ENCODE measurements at regions not wholly inside any gene's neighbourhood (a gene's known extent, or its start where the extent isn't known, plus 50 kb on each side); places are given as distances from the start of the nearest gene placed in this dataset.
A peak's percentile ranks its signal among the peaks of the same experiment; 100 is the strongest.

DNA sequence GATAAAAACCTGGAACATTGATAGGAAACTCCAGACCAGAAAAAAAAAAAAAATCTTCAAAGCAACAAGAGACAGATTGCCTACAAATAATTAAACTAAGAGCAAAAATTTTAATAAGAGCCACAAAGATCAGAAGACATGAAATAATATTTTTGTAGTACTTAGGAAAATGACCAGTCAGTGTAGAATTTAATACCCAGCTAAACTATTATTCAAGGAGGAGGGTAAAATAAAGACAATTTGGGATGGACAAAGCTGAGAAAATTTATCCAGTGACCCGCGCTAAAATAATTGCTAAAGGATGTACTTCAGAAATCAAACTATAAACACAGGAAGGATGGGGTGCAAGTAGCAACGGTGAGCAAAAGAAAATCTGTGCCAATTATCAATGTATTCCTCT is 133.2 kb downstream of the AQP9 start:
- DNase-seq = no peak

DNA sequence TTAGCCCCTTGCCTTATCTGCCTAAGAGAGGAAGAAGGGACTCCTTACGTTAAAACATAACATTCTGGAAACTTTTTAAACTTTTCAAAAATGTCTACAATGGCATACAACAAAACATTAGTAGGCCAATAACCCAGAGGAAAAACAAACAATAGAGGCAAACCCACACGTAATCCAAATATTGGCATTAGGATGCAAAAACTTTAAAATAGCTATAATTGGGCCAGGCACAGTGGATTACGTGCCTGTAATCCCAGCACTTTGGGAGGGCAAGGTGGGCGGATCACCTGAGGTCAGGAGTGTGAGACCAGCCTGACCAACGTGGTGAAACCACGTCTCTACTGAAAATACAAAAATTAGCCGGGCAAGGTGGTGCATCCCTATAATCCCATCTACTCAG is 134.9 kb downstream of the AQP9 start:
- DNase-seq = no peak

DNA sequence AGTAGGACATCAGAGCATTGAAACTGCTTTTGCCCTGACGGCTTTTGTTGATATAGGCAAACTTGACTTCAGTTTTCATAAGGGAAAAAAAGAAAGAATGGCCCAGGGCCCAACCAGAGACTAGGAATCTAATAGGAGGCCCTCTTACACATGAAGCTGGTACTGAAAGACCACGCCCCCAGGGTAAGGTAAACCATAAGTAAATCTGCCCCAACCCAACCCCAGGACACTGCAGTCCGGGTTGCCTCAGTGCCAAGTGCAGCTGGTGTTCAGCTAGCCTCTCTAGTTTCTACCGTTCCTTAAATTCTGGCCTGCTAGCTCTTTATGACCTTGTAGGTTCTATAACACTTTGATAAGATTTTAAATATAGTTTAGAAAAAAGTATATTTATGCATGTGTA is 136.7 kb downstream of the AQP9 start:
- DNase-seq = no peak

DNA sequence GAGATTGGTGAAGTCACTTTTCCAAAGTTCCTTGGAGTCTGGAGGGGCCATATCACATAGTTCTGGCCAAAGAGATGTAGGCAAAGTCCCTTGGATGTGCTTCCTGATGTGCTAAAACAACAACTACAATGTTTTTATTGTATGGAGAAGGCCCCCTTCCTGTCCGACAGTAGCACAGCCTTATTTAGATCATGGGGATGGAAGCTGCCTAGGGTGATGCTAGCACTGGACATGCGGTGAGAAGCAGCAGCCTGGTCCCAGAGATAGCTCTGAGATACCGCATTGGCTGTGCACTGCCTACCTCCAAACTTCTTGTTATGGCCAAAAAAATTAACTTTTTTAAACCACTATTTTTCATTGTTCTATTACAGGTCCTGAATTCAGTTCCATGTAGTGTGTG is 137.6 kb downstream of the AQP9 start:
- DNase-seq = no peak

DNA sequence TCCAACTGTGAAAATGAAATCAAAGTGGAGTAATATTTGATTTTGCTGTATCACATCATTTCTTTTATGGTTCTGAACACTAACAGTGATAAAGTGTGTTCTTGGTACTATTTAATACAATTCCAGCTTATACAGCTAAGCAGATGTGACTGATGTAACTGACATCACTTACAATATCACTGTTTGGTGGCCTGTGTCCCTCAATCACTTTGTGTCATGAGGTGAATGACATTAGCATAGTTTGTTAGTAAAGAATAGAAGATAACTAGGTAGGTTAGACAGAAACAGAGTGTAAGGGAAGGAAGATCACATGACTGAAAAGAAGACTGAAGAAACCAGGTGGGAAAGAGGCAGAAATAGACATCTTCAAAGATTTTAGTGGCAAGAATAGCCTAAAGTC is 138.7 kb downstream of the AQP9 start:
- DNase-seq = no peak

DNA sequence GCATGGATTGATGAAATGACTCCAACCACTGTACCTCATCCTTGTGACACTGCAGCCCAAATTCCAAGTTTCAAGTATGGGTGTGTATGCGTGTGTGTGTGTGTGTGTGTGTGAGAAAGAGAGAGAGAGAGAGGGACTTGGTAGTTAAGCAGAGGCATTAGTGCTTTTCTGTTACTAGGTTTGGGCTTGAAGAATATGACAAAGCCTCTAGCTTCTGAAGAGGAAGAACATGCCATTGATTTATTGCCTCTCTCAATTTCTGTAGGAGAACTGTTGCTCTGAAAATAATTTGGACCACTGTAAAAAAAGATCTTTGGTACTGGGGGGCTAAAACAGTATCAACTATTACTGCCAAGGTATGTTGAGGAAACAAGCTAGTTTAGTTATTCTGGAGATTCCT is 139.2 kb downstream of the AQP9 start:
- no peak for DNase-seq

DNA sequence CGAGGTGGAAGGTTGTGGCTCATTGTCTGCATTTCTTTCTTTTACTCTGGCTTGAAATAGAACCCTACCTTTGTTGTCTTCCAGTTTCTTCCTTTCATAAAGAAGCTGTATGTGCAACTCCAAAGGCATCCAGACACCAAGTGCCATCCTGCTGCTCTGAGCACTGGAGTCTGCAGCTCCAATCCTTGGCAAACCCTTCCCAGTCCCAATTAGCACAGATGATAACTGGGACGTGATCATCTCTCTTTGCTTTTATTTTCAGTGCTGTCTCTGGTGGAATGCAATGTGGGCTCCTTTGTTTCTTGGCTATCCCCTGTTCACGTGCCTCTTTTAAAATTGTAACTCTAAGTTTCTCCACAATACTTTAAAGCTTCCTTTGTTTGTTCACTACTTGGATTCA is 140.9 kb downstream of the AQP9 start:
- no peak for DNase-seq

DNA sequence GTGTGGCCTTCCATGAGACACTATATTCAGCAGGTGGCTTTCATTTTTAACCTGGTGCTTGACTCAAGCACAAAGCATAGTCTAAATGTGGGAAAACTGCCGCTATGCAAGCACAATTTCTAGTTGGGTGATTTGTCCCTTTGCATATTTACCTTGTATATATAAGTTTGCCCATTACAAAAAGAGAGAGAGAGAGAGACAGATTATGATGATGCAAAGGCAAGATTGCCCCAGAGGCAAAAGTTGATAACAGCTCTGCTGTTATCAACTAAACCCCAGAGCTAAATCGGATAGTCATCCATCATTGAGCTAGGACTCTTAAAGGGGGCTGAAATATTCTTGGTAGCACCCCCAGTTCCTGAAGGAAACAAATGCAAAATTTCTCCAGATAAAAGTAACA is 141.5 kb downstream of the AQP9 start:
- DNase-seq = no peak

DNA sequence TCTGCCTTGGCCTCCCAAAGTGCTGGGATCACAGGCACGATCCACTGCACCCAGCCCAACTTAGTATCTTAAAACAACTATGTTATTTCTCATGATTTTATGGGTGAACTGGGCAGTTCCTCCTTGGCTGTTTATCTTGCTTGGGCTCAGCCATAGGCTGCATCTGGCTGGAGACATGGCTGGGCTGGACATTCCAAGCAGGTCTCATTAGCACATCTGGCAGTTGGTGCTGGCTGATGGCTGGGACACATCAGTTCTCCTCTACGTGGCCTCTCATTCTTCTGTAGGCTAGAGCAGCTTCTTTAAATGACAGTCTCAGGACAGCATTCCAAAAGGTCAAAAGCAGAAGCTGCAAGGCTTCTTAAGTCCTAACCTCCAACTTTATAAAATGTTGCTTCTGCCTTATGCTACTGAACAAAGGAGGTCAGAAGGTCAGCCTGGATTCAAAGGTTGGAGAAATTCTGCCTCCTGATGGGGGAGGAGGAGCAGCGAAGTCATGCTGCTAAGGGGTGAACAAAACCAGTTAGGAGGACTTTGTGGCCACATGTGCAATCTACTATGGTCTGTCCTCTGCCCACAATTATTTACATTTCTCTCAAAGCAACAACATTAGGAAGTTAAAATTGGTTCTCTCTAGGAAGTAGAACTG is 144.0 kb downstream of the AQP9 start:
- DNase-seq = no peak

DNA sequence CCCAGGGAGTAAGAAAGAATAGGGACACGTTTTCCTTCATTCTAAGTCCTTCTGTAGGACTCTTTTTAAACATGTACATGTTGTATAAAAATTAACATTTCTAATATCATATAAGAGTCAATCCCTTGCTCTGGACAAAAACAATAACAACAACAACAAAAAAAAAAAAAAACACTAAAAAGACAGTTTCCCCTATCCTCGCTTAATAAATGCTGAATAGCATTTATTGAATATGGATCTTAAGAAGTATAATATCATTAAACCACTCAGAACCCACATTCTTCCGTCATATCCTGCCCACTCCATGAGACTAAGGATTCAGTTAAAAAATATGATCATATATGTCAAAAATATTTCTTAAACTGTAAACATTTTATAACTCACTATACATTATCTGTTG is 145.1 kb downstream of the AQP9 start:
- DNase-seq = no peak

DNA sequence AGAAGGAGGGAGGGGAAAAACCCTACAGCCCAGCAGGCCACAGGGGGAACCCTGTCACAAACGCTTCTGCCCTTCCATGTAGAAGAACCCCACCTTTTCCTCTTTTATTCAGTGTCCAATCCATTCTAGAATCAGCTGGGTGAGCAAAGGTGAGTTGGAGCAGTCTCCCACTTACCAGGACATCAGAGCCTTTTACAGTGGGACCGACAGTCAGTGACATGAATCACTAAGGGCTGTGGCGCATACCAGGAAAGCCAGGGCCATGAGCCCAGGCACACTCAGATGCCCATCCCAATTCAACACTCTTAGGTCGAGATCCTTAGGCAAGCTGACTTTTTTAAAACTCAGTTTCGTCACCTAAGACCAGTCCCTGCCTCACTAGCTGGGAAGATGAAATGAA is 146.1 kb downstream of the AQP9 start:
- no peak for DNase-seq

DNA sequence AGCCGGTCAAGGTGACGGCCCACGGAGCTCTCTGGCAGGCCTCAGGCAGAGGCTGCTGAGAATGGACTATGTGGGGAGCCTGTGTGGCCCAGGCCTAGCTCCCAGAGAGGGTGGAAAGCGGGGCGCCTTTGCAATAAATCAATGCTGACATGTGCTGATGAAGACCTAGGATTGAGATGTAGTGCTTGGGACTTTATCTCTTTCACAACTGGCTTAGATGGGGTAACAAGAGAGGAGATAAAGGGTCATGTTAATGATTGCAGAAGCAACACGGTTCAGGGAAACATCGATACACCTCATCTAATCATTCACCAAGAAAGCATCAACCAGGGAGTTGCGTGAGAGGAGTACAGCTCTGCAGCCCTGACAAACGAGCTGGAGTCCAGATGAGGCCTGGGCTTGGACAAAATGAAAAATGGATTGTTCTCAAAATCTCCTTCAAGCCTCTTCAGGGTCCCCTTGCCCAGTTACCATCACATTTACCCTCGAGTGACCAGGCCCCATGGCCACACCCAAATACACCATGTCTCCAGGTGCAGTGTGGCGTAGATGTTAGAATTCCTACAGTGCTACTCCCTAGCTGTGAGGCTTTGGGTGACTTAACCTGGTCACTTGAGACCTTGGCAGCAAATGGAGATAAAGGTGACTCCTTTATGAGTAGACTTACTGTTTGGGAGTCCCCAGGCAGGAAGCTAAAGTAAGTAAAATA is 146.4 kb upstream of the LIPC start:
- DNase-seq = no peak

DNA sequence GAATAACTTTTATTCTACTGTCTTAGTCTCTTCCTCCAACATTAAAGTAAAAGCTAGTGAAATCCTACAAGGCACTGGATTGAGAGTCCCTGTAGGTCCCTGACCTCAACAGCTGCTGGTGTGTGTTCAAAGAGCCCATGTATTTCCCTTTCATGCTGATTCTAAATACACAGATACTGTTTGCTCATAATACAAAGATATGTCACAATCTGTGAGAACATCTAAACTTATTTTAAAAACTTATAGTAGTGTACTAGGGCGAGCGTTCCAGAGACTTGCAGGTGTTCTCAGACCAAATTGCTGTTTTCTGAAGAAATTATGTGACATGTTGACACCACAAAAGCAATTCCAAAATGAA is 145.9 kb upstream of the LIPC start:
- no peak for DNase-seq

DNA sequence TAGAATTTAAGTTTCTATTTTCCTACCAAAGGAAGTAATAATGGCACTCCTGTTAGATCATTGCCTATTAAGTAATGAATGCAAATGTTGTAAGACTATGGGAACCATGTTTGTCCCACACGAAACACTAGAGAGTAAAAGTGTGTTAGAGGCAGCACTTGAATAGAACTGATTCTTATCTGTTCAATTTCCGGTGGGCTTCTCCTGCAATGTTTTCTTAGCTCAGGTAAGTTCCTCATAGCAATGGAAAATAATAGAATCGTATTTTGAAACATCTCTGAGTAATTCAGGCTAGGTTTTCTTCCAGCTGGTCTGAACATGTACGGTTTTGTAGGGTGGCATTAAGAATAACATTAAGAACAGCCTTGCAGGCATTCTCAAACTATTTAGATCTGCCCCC is 145.3 kb upstream of the LIPC start:
- DNase-seq = no peak

DNA sequence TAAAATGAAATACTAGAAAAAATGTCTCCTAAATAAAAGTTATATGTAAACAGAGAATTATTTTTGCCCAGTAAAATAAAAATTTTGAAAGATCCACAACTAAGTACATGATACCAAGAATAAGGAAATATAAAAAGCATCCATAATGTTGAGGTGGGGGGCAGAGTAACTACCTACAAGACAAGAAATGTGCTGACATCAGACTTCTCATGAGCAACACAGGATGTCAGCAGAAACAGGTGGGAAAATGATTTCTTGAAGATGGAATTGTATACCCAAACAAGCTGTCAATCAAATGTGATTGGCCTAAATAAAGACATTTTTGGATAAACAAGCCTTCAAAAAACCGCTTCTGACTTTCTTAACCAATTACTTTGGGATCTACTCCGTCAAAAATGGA is 143.9 kb upstream of the LIPC start:
- no peak for DNase-seq

DNA sequence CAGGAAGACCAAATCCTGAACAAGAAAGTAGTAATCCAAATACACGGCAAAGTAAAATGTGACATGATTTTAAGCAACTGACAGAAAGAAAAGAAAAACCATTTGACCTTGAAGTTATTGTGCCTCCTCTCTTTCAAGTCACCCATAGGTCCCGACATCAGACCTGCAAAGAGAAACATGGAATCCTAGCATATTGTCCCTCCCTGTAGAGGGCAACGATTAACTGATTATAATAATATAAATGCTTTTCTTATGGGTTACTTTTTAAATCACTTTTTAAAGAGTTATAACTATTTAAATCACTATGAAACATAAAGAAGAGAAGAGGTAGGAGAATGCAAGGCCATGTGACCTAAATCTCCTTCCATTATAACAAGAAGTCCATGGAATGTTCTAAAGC is 143.2 kb upstream of the LIPC start:
- DNase-seq = no peak

DNA sequence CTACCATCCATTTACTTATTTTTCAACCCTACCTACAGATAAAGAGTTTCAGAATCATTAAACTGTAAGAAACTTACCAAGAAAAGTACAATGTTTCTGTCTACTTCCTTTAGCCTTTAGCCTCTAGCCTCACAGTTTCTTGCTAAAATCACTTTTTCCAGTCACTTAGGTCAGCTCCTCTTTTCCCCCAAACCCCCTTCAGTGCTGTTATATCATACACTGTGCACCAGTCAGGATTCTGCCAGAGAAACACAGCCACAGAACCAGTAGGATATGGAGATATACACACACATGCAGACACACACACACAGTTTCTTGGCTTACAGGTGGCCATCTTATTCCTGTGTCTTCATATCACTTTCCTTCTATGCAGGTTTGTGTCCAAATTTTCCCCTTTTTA is 139.9 kb upstream of the LIPC start:
- no peak for DNase-seq

DNA sequence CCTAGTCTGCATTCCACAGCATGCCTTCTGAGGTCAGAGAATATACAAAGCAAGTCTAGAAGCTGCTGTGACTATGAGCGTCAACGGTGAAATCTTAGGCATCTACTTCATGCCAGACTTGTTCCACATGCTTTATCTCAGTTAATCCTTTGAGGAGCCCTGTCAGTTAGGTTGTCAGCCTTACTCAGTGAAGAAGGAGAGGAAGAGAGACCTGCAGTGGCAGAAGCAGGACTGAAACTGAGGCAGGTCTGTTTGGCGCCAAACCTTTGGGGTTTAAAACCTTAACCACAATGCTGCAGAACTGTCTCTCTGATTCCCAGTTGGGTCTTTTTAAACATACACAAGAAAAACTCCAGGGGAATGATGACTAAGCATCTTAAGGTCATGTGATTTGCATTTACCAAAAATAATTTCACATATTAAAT is 139.0 kb upstream of the LIPC start:
- DNase-seq = no peak

DNA sequence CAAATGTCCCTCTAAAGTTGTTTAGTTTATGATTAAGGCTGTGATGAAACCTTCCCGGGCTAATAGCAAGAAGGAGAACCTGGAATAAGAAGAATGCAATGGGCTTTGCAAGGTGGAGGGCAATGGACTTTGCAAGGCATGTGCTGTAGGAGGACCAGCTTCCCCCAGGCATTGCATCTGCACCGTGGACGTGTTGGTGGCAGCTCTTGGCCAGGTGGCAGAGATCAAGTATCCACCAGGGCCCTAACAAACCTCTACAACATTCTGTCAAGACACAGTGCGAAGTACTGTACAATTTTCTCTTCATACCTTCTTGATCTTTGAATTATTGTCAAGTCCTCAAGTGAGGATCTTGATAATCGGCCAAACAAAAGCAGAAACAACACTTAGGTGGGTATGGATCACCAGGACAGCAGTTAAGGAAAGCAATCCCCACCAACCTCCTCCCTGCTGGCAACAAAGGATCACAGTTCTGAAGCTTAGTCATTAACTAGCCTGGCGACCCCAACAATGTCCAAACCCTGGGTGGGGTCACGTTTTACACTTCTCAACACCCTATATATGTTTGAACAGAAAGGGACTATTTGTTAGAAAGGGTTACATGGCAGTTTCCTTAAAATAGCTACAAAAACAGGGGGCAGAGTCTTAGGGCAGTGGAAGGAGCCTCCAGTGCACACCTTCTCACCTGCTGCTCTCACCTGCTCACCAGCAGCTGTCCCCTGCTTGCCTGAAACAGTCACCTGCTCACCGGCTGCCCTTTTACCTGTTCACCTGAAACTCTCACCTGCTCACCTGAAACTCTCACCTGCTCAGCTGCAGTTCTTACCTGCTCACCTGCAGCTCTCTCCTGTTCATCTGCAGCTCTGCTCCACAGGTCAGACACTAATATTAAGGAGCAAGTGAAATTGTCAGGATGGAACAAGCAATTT is 137.9 kb upstream of the LIPC start:
- peak; percentile 74 for DNase-seq

DNA sequence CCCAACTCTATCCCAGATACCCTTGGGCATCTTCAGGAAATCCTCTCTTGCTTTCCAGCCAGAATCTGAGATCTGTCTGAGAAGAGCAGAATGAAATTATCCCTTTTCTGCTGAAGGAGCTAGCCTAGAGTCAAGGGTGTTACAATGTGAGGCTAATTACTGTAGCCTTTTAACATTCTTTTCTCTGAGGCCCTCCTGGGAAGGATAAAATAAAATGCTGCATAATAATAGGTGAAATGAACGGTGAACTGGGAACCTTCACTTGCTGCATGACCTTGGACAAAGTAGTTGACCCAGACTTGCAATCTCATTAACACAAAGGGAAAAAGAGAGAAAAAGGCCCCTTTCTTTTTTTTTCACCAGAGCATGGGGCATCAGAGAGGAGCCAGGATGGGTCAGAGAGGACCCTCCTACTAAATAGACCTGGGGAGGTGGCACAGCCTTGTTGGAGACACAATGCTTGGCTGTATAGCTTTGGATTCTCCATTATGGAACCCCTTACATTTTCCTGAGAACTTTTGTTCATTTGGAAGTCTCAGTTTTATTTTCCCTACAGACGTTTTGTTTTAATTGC is 137.0 kb upstream of the LIPC start:
- DNase-seq = no peak

DNA sequence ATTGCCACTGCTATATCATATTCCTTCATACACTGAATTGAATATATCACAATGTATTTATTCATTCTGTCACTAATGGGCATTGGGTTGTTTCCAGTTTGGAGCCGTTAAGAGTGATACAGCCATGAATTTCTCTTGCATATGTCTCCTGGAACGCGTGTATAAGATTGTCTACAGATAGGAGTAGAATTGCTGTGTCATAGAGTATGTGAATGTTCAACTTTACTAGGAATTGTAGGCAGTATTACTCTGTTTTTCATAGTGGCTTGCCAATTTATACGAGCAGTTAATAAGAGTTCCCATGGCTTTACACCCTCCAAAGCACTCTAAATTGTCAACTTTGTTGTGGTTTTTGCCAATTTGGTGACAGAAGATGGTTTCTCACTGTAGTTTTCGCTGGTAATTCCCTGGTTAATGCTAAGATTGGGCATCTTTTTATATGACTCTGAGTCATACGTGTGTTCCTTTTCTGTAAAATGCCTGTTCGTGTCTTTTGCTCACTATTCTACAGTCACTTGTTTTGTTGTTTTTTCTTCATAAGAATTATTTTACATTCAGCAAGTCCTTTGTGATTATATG is 136.1 kb upstream of the LIPC start:
- no peak for DNase-seq

DNA sequence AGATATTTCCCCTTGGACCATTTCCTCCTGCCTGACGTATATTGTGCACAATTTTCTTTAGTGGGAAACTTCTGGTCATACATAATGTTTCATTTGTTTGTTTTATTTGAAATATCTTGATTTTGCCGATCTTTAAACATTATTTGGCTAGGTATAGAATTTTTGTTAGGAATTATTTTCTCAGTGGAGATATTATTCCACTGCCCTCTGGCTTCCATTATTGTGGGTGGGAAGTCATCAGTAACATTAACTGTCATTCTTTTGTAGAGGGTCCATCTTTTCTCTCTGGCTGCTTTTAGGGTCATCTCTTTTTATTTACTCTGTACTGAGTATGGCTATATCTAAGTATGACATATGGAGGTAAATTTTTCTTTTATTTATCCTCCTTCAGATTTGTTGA is 135.5 kb upstream of the LIPC start:
- DNase-seq = no peak

DNA sequence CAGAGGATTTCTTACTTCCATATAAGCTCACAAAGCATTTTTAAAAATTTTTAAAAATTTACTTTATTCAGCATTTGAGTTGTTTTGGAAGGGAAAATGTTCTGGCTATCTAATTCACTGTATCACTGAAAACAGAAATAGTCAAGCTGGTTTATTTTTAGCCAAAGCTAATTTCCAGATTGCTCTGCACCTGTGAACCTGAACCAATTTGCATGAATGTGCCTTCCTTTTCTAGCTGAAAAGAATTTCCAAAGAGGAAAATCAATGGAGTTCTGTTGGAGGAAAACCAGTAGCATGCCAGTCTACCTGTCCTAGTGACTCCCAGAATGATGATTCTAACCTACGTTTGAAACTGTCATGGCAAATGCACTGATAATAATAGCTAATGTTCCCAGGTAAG is 134.2 kb upstream of the LIPC start:
- no peak for DNase-seq
